Ureter (tissue), 1 donor: ENCODE measurements at regions not wholly inside any gene's neighbourhood (a gene's known extent, or its start where the extent isn't known, plus 50 kb on each side); places are given as distances from the start of the nearest gene placed in this dataset.

Source experiments
- DNase-seq: peaks from one replicate; pipeline ENCODE4 v3.0.0-alpha.2; 2020; ENCODE audit warnings: low spot score
- donor health status: DM: yes; HTN: yes; CAD: no.

- DNase-seq, result no peak
These were observed 150.3 kb upstream of the MAOA start for GRCh38 chrX:43505769-43506168.

- DNase-seq, result no peak
These were observed 147.4 kb upstream of the MAOA start for GRCh38 chrX:43508694-43509093.

GRCh38 chrX:43510209-43510608 is 145.9 kb upstream of the MAOA start:
- no peak for DNase-seq

- DNase-seq, result no peak
These were observed 143.0 kb upstream of the MAOA start for GRCh38 chrX:43513085-43513484.

GRCh38 chrX:43514820-43515219 is 141.3 kb upstream of the MAOA start:
- no peak for DNase-seq

- DNase-seq, result no peak
These were observed 133.5 kb upstream of the MAOA start for GRCh38 chrX:43522582-43522981.

- no peak for DNase-seq
These were observed 130.0 kb upstream of the MAOA start for GRCh38 chrX:43525901-43526610.

GRCh38 chrX:43526878-43527277 is 129.2 kb upstream of the MAOA start:
- DNase-seq, result no peak

GRCh38 chrX:43527801-43528200 is 128.3 kb upstream of the MAOA start:
- DNase-seq, result no peak

GRCh38 chrX:43530837-43531236 is 125.3 kb upstream of the MAOA start:
- no peak for DNase-seq

GRCh38 chrX:43540318-43540717 is 115.8 kb upstream of the MAOA start:
- no peak for DNase-seq

GRCh38 chrX:43551590-43551989 is 104.5 kb upstream of the MAOA start:
- no peak for DNase-seq

GRCh38 chrX:43552156-43552555 is 103.9 kb upstream of the MAOA start:
- no peak for DNase-seq

- no peak for DNase-seq
These were observed 103.4 kb upstream of the MAOA start for GRCh38 chrX:43552703-43553102.

- no peak for DNase-seq
These were observed 102.8 kb upstream of the MAOA start for GRCh38 chrX:43553257-43553656.

GRCh38 chrX:43556207-43556606 is 99.9 kb upstream of the MAOA start:
- no peak for DNase-seq

- peak; percentile 64 for DNase-seq
These were observed 98.3 kb upstream of the MAOA start for GRCh38 chrX:43557792-43558191.

- DNase-seq, result no peak
These were observed 96.5 kb upstream of the MAOA start for GRCh38 chrX:43559644-43560043.

GRCh38 chrX:43560247-43560946 is 95.7 kb upstream of the MAOA start:
- DNase-seq, result no peak

GRCh38 chrX:43562372-43562771 is 93.7 kb upstream of the MAOA start:
- no peak for DNase-seq

- DNase-seq, result no peak
These were observed 91.1 kb upstream of the MAOA start for GRCh38 chrX:43564953-43565352.

GRCh38 chrX:43566170-43566569 is 89.9 kb upstream of the MAOA start:
- no peak for DNase-seq

GRCh38 chrX:43573441-43574015 is 82.6 kb upstream of the MAOA start:
- no peak for DNase-seq
